ENCODE measurements at regions not wholly inside any gene's neighbourhood (a gene's known extent, or its start where the extent isn't known, plus 50 kb on each side); places are given as distances from the start of the nearest gene placed in this dataset.

DNA sequence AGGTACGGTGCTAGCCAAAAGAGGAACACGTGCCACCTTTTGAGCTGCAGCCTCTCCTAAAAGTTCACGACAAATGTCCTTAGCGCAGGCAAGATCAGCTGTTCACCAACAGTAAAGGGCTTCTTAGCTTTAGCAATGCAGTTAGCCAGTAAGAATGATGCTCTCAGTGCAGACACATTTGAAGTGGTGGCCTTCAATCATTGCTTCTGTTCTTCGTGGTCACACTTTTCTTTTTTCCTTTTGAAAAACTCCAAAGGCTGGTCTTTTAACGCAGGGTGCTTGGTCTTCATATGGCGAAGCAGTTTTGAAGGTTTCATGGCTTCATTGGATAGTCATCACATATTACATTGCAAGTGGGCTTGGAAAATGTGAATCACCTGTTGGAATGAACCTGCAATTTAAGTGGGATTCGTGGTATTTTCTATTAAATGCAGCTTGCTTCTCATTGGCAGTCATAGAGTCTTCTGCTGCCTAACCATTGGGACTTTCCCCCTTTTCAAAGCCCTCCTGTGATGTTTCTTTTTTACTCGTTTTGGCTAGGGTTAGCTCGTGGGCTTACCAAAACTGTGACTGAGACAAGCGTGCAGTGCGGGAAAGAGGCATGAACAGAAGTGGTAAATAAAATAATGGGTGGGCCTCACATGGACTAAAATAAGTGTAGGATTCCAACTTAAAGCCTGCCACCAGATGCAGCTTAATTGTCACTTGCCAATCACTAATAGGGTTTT lies 100.9 kb downstream of the MRPL36 start:
- no peak for TF ChIP-seq EZH2phosphoT487 (IDR thresholded peaks at IDR 0.05; ENCODE audit: borderline replicate concordance)
- Histone ChIP-seq H3K36me3 (ENCODE audit: insufficient read depth, low read length) (no peaks in the 10 kb centered on the region), H3K9ac (ENCODE audit: low read depth, low read length, poor library complexity, severe bottlenecking) (no peak overlapping the region), H4K20me1 (ENCODE audit: insufficient read depth, low read length, poor library complexity, severe bottlenecking) (no peaks in the 10 kb centered on the region), H3K27me3 (ENCODE audit: insufficient read depth, low read length, poor library complexity, severe bottlenecking) (no peaks in the 10 kb centered on the region), H3K9me2 (replicated peaks; ENCODE audit: low read depth, low read length) (no peaks in the 10 kb centered on the region), H3F3A (ENCODE audit: low read depth) (no peaks in the 10 kb centered on the region), H3K4me3 (ENCODE audit: low read length, poor library complexity, severe bottlenecking) (no peak overlapping the region), H3K9me3 (ENCODE audit: insufficient read depth, low read depth, low read length) (no peaks in the 10 kb centered on the region; the same call in 1 of the 2 replicates), H3K79me2 (ENCODE audit: insufficient read depth, low read length) (no peaks in the 10 kb centered on the region), H3K4me1 (ENCODE audit: insufficient read depth, low read length, poor library complexity, severe bottlenecking) (no peaks in the 10 kb centered on the region), H2AFZ (ENCODE audit: low read length) (no peak overlapping the region), H3K4me2 (ENCODE audit: low read depth, low read length, poor library complexity, severe bottlenecking) (no peak overlapping the region)

DNA sequence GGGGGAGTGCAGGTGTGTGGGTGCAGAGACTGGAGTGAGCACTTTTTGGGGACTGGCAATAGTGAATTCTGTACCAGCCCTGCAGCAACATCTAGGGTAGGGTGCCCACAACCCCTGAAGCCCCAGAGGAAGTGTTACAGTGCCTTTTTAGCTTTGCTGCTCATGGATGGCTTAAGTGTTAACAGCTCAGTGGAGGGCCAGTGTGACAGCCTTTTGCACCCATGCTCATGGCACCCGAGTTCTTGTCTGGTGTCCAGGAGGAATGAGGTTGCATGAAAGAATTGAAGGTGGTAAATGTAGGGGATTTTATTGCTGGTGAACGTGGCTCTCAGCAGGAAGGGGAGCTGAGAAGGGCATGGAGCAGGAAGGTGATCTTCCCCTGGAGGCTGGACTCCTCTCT lies 107.3 kb downstream of the MRPL36 start:
- H3F3A ChIP-seq (ENCODE audit: low read depth): no peaks in the 10 kb centered on the region
- H3K9me2 ChIP-seq (replicated peaks; ENCODE audit: low read depth, low read length): no peaks in the 10 kb centered on the region

GRCh38 chr5:1687301-1687970 lies 112.2 kb downstream of the MRPL36 start:
- Histone ChIP-seq H3F3A (ENCODE audit: low read depth) (no peaks in the 10 kb centered on the region), H3K27me3 (ENCODE audit: insufficient read depth, low read length, poor library complexity, severe bottlenecking) (no peaks in the 10 kb centered on the region), H4K20me1 (ENCODE audit: insufficient read depth, low read length, poor library complexity, severe bottlenecking) (no peaks in the 10 kb centered on the region), H3K9me2 (replicated peaks; ENCODE audit: low read depth, low read length) (no peaks in the 10 kb centered on the region), H3K4me3 (ENCODE audit: low read length, poor library complexity, severe bottlenecking) (no peak overlapping the region), H3K4me2 (ENCODE audit: low read depth, low read length, poor library complexity, severe bottlenecking) (no peak overlapping the region), H3K9ac (ENCODE audit: low read depth, low read length, poor library complexity, severe bottlenecking) (no peak overlapping the region), H3K4me1 (ENCODE audit: insufficient read depth, low read length, poor library complexity, severe bottlenecking) (no peaks in the 10 kb centered on the region), H3K36me3 (ENCODE audit: insufficient read depth, low read length) (no peaks in the 10 kb centered on the region), H3K9me3 (ENCODE audit: insufficient read depth, low read depth, low read length) (no peaks in the 10 kb centered on the region), H2AFZ (ENCODE audit: low read length) (no peak overlapping the region), H3K79me2 (ENCODE audit: insufficient read depth, low read length) (no peaks in the 10 kb centered on the region)
- TF ChIP-seq CTCF (conservative IDR thresholded peaks at IDR 0.05; ENCODE audit: low read length): no peak
- no peak for TF ChIP-seq EZH2phosphoT487 (IDR thresholded peaks at IDR 0.05; ENCODE audit: borderline replicate concordance)

More for the DNA sequence above, 107.3 kb downstream of the MRPL36 start:
- no peak overlapping the region for H3K4me3 ChIP-seq (ENCODE audit: low read length, poor library complexity, severe bottlenecking)
- H3K36me3 ChIP-seq (ENCODE audit: insufficient read depth, low read length): no peaks in the 10 kb centered on the region
- H3K27me3 ChIP-seq (ENCODE audit: insufficient read depth, low read length, poor library complexity, severe bottlenecking): no peaks in the 10 kb centered on the region
- no peaks in the 10 kb centered on the region for H4K20me1 ChIP-seq (ENCODE audit: insufficient read depth, low read length, poor library complexity, severe bottlenecking)
- no peak overlapping the region for H3K9ac ChIP-seq (ENCODE audit: low read depth, low read length, poor library complexity, severe bottlenecking)
- H3K79me2 ChIP-seq (ENCODE audit: insufficient read depth, low read length): no peaks in the 10 kb centered on the region
- TF ChIP-seq EZH2phosphoT487 (IDR thresholded peaks at IDR 0.05; ENCODE audit: borderline replicate concordance) (no peak), CTCF (conservative IDR thresholded peaks at IDR 0.05; ENCODE audit: low read length) (no peak)
- no peaks in the 10 kb centered on the region for H3K9me3 ChIP-seq (ENCODE audit: insufficient read depth, low read depth, low read length)
- no peak overlapping the region for H2AFZ ChIP-seq (ENCODE audit: low read length)
- no peaks in the 10 kb centered on the region for H3K4me1 ChIP-seq (ENCODE audit: insufficient read depth, low read length, poor library complexity, severe bottlenecking)
- H3K4me2 ChIP-seq (ENCODE audit: low read depth, low read length, poor library complexity, severe bottlenecking): no peak overlapping the region
